ENCODE measurements at regions not wholly inside any gene's neighbourhood (a gene's known extent, or its start where the extent isn't known, plus 50 kb on each side); places are given as distances from the start of the nearest gene placed in this dataset.

GRCh38 chr5:105587963-105588662 lies 2025.5 kb upstream of the NUDT12 start:
- in situ Hi-C loops (cut with HindIII; ENCODE audit: low sequenced_read_pairs): no loop called here

- in situ Hi-C loops (cut with HindIII; ENCODE audit: low sequenced_read_pairs): no loop called here
Measured at GRCh38 chr5:105581988-105582690, 2019.5 kb upstream of the NUDT12 start.

- in situ Hi-C loops (cut with HindIII; ENCODE audit: low sequenced_read_pairs): no loop called here
Measured at GRCh38 chr5:105573575-105573974, 2011.0 kb upstream of the NUDT12 start.

GRCh38 chr5:105565531-105565930 lies 2002.9 kb upstream of the NUDT12 start:
- in situ Hi-C loops (cut with HindIII; ENCODE audit: low sequenced_read_pairs): no loop called here

- in situ Hi-C loops (cut with HindIII; ENCODE audit: low sequenced_read_pairs): no loop called here
Measured at GRCh38 chr5:105563842-105564241, 2001.3 kb upstream of the NUDT12 start.

GRCh38 chr5:105554568-105555169 lies 1992.1 kb upstream of the NUDT12 start:
- in situ Hi-C loops (cut with HindIII; ENCODE audit: low sequenced_read_pairs): no loop called here

- in situ Hi-C loops (cut with HindIII; ENCODE audit: low sequenced_read_pairs): no loop called here
Measured at GRCh38 chr5:105544300-105544699, 1981.7 kb upstream of the NUDT12 start.

- in situ Hi-C loops (cut with HindIII; ENCODE audit: low sequenced_read_pairs): no loop called here
Measured at GRCh38 chr5:105536675-105537074, 1974.1 kb upstream of the NUDT12 start.

GRCh38 chr5:105530716-105531261 lies 1968.2 kb upstream of the NUDT12 start:
- in situ Hi-C loops (cut with HindIII; ENCODE audit: low sequenced_read_pairs): no loop called here

- in situ Hi-C loops (cut with HindIII; ENCODE audit: low sequenced_read_pairs): no loop called here
Measured at GRCh38 chr5:105529851-105530250, 1967.3 kb upstream of the NUDT12 start.

GRCh38 chr5:105508519-105508918 lies 1945.9 kb upstream of the NUDT12 start:
- in situ Hi-C loops (cut with HindIII; ENCODE audit: low sequenced_read_pairs): no loop called here

- in situ Hi-C loops (cut with HindIII; ENCODE audit: low sequenced_read_pairs): no loop called here
Measured at GRCh38 chr5:105506692-105507277, 1944.2 kb upstream of the NUDT12 start.

GRCh38 chr5:105503950-105504349 lies 1941.4 kb upstream of the NUDT12 start:
- in situ Hi-C loops (cut with HindIII; ENCODE audit: low sequenced_read_pairs): no loop called here

GRCh38 chr5:105501315-105501714 lies 1938.7 kb upstream of the NUDT12 start:
- in situ Hi-C loops (cut with HindIII; ENCODE audit: low sequenced_read_pairs): no loop called here

GRCh38 chr5:105475401-105475800 lies 1912.8 kb upstream of the NUDT12 start:
- in situ Hi-C loops (cut with HindIII; ENCODE audit: low sequenced_read_pairs): no loop called here

- in situ Hi-C loops (cut with HindIII; ENCODE audit: low sequenced_read_pairs): no loop called here
Measured at GRCh38 chr5:105462377-105462776, 1899.8 kb upstream of the NUDT12 start.

GRCh38 chr5:105460721-105461120 lies 1898.1 kb upstream of the NUDT12 start:
- in situ Hi-C loops (cut with HindIII; ENCODE audit: low sequenced_read_pairs): no loop called here

- in situ Hi-C loops (cut with HindIII; ENCODE audit: low sequenced_read_pairs): no loop called here
Measured at GRCh38 chr5:105453216-105453807, 1890.7 kb upstream of the NUDT12 start.

- in situ Hi-C loops (cut with HindIII; ENCODE audit: low sequenced_read_pairs): no loop called here
Measured at GRCh38 chr5:105448271-105448670, 1885.7 kb upstream of the NUDT12 start.

- in situ Hi-C loops (cut with HindIII; ENCODE audit: low sequenced_read_pairs): no loop called here
Measured at GRCh38 chr5:105430516-105430915, 1867.9 kb upstream of the NUDT12 start.

Data from endothelial cell of hepatic sinusoid (primary cell).